GM12878 (cell line): ENCODE measurements at regions not wholly inside any gene's neighbourhood (a gene's known extent, or its start where the extent isn't known, plus 50 kb on each side); places are given as distances from the start of the nearest gene placed in this dataset.

ENCODE experiments used
- CHD2 ChIP-seq: IDR thresholded peaks from 2 replicates; pipeline ENCODE4 v1.6.1; 2011; ENCODE audit warnings: low read depth, low read length, improper control_type of control experiment, borderline replicate concordance
- KDM1A ChIP-seq: fragments of 200-600 bp; sonication (generic); IDR thresholded peaks from 2 replicates; pipeline ENCODE4 v1.6.1; 2016; ENCODE audit warnings: borderline replicate concordance
- LARP7 ChIP-seq: fragments of 450-650 bp; IDR thresholded peaks from 2 replicates; pipeline ENCODE4 v1.6.1; 2017; ENCODE audit warnings: mild to moderate bottlenecking
- NFYA ChIP-seq: IDR thresholded peaks from 2 replicates; pipeline ENCODE4 v1.6.1; 2011; ENCODE audit warnings: low read depth, mild to moderate bottlenecking, low read length, improper control_type of control experiment, borderline replicate concordance
- SRF ChIP-seq, 2 experiments: IDR thresholded peaks; 2 replicates each; pipeline ENCODE4 v1.6.1; 2011; ENCODE audit warnings: low read depth in 2 of 2, low read length in 2 of 2, mild to moderate bottlenecking in 1 of 2, moderate library complexity in 1 of 2
- SUZ12 ChIP-seq: fragments of 200-600 bp; sonication (generic); IDR thresholded peaks from one replicate; pipeline ENCODE4 v1.6.1; 2018; ENCODE audit warnings: antibody characterized with exemption, mild to moderate bottlenecking; ENCODE audit not compliant: unreplicated experiment
- TCF3 ChIP-seq: IDR thresholded peaks from 2 replicates; pipeline ENCODE4 v1.6.1; 2012; ENCODE audit warnings: low read depth, mild to moderate bottlenecking, low read length, borderline replicate concordance; ENCODE audit not compliant: insufficient read depth
- YY1 ChIP-seq: IDR thresholded peaks from 2 replicates; pipeline ENCODE4 v1.6.1; 2011; ENCODE audit warnings: low read depth, mild to moderate bottlenecking, low read length
- ZNF592 ChIP-seq: fragments of 450-650 bp; IDR thresholded peaks from 2 replicates; pipeline ENCODE4 v1.6.1; 2017; ENCODE audit warnings: mild to moderate bottlenecking, moderate library complexity
- ZNF687 ChIP-seq: fragments of 450-650 bp; IDR thresholded peaks from 2 replicates; pipeline ENCODE4 v1.6.1; 2017; ENCODE audit warnings: mild to moderate bottlenecking, moderate library complexity
- TF ChIP-seq, protein P1 (sequence below): fragments of 450-650 bp; IDR thresholded peaks from 2 replicates; pipeline ENCODE4 v1.6.1; 2018; ENCODE audit warnings: mild to moderate bottlenecking, low read depth, moderate library complexity; ENCODE audit not compliant: partially characterized antibody
- TF ChIP-seq, protein P2 (sequence below): fragments of 450-650 bp; IDR thresholded peaks from 2 replicates; pipeline ENCODE4 v1.6.1; 2016; ENCODE audit warnings: mild to moderate bottlenecking

- TF ChIP-seq ZNF687 (peak; percentile 70; the same call in 1 of the 2 replicates), ZNF592 (no peak), LARP7 (no peak), KDM1A (no peak), CHD2 (no peak), TCF3 (no peak), SUZ12 (no peak), SRF (IDR thresholded peaks at IDR 0.05; ENCODE audit: low read depth in 2 of 2, low read length in 2 of 2) (no peak), YY1 (peak; percentile 50; the same call in 1 of the 2 replicates), NFYA (no peak)
- TF ChIP-seq, protein P1, sequence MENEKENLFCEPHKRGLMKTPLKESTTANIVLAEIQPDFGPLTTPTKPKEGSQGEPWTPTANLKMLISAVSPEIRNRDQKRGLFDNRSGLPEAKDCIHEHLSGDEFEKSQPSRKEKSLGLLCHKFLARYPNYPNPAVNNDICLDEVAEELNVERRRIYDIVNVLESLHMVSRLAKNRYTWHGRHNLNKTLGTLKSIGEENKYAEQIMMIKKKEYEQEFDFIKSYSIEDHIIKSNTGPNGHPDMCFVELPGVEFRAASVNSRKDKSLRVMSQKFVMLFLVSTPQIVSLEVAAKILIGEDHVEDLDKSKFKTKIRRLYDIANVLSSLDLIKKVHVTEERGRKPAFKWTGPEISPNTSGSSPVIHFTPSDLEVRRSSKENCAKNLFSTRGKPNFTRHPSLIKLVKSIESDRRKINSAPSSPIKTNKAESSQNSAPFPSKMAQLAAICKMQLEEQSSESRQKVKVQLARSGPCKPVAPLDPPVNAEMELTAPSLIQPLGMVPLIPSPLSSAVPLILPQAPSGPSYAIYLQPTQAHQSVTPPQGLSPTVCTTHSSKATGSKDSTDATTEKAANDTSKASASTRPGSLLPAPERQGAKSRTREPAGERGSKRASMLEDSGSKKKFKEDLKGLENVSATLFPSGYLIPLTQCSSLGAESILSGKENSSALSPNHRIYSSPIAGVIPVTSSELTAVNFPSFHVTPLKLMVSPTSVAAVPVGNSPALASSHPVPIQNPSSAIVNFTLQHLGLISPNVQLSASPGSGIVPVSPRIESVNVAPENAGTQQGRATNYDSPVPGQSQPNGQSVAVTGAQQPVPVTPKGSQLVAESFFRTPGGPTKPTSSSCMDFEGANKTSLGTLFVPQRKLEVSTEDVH, result no peak
- TF ChIP-seq, protein P2, sequence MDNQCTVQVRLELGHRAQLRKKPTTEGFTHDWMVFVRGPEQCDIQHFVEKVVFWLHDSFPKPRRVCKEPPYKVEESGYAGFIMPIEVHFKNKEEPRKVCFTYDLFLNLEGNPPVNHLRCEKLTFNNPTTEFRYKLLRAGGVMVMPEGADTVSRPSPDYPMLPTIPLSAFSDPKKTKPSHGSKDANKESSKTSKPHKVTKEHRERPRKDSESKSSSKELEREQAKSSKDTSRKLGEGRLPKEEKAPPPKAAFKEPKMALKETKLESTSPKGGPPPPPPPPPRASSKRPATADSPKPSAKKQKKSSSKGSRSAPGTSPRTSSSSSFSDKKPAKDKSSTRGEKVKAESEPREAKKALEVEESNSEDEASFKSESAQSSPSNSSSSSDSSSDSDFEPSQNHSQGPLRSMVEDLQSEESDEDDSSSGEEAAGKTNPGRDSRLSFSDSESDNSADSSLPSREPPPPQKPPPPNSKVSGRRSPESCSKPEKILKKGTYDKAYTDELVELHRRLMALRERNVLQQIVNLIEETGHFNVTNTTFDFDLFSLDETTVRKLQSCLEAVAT, result no peak
Measured at GRCh38 chr2:64202206-64202845, 58.1 kb upstream of the PELI1 start (continued).
